ENCODE measurements at regions not wholly inside any gene's neighbourhood (a gene's known extent, or its start where the extent isn't known, plus 50 kb on each side); places are given as distances from the start of the nearest gene placed in this dataset.
A peak's percentile ranks its signal among the peaks of the same experiment; 100 is the strongest.

DNA sequence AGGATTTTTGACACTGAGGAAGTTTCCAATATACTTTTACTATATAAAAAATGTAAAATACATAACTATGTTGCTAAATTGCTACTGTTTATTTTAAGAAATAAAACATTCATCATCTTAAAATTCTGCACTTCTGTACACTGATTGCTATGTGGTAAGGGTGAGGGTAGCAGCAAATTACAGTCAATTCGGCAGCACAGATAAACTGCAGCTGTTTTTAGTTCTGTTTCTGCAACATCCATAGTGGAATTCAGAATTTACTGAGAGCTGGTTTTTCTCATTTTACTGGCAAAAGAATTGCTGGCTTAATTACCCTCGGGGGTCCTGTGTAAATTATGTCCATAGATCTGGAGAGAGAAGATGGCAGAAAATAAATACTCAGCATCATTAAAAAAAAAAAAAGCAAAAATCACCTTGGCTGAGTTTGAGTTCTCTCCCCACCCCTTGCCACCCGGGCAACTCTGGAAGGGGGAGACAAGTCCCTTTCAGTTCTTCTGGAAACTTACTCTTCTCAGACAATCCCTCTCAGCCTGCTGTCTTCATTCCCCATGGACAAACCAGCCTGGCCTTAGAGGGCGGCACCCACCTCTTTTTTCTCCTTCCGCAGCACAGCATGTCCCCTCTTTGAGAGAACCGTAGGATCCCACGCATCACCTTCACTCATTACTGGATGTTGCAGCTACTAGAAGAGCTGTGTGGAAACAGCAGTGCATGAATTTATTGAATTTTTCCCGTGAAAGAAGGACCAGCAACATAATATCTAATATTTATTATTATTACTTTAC lies 501.1 kb upstream of the CELF2 start:
- no peak for DNase-seq (ENCODE audit: low spot score)
- Histone ChIP-seq H3K4me3 (no peak overlapping the region), H3K27ac (no peak overlapping the region), H3K36me3 (no peaks in the 10 kb centered on the region), H3K9me3 (no peaks in the 10 kb centered on the region), H3K27me3 (no peaks in the 10 kb centered on the region), H3K4me1 (peaks cover 0 to 7% of the 10 kb centered on the region in 2 donors)
- no peak for TF ChIP-seq CTCF (IDR thresholded peaks at IDR 0.05)

DNA sequence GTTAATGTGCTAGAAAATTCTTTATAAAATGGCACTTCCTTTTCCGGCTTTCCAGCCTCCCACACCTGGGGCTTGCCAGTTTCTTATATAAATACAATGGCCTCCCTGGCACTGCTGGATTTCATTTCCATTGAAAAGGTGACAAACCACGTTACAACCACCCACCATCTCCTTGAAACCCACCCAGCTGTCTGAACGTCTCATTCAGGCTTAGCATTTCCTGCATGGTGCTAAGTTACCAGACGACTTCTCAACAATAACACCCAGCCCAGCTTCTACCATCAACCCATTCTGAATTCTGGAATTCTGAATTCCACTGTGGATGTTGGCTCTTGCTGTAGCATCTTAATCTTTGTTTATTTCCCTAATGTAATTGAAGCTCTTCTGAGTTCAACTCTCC lies 499.8 kb upstream of the CELF2 start:
- H3K9me3 ChIP-seq, result no peaks in the 10 kb centered on the region
- no peak overlapping the region for H3K27ac ChIP-seq
- H3K4me1 ChIP-seq, result peaks cover 0 to 7% of the 10 kb centered on the region in 2 donors
- H3K4me3 ChIP-seq, result no peak overlapping the region
- TF ChIP-seq CTCF (IDR thresholded peaks at IDR 0.05), result no peak
- no peaks in the 10 kb centered on the region for H3K36me3 ChIP-seq
- no peak for DNase-seq (ENCODE audit: low spot score)
- H3K27me3 ChIP-seq, result no peaks in the 10 kb centered on the region

- peak; percentile 11 for DNase-seq (ENCODE audit: low spot score)
- Histone ChIP-seq H3K27me3 (no peaks in the 10 kb centered on the region), H3K36me3 (no peaks in the 10 kb centered on the region), H3K4me1 (peaks cover 0 to 7% of the 10 kb centered on the region in 2 donors), H3K27ac (no peak overlapping the region), H3K9me3 (no peaks in the 10 kb centered on the region), H3K4me3 (no peak overlapping the region)
- TF ChIP-seq CTCF (IDR thresholded peaks at IDR 0.05), result no peak
Observed at GRCh38 chr10:10519674-10520073, 498.0 kb upstream of the CELF2 start.

DNA sequence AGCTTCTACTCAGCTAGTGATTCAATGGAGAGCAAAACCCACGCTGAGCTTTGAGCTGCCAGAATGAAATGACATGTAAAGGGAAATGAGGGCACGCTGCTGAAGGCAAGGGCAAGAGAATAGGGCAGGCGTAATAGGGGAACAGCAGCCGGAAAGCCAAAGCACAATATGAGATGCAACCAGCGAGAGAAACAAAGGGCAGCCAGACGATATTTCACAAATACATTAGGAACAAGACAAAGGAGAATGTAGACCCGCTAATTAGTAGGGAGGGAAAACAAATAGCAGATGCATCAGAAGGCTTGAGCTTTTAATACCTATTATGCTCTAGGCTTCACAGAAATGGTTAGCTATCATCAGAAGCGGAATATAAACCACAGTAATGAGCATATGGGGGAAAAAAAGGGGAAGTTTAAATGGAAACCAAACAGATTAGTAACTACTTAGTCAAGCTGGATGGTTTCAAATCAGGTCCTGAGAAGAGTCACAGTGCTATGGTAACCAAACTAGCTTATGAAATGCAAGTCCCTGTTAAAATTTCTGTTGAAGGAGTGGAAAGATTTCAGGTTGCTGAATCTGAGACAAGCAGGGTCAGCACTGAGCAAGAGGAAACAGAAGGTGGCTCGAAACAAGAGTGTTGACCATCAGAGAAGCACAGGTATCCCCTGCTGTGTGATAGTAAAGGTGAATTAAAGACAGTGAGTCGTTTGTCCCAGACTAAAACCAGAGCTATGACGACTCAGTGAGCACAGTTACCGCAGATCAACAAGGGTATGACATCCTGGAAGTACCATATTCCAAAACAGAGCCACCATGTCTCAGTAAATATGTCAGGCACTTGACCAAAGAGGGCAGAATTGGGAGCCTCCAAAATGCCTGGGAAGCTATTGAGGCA lies 496.9 kb upstream of the CELF2 start:
- H3K9me3 ChIP-seq, result no peaks in the 10 kb centered on the region
- no peaks in the 10 kb centered on the region for H3K36me3 ChIP-seq
- TF ChIP-seq CTCF (IDR thresholded peaks at IDR 0.05), result no peak
- H3K4me1 ChIP-seq, result peaks cover 0 to 7% of the 10 kb centered on the region in 2 donors
- DNase-seq (ENCODE audit: low spot score), result peak; percentile 18
- H3K4me3 ChIP-seq, result no peak overlapping the region
- no peak overlapping the region for H3K27ac ChIP-seq
- no peaks in the 10 kb centered on the region for H3K27me3 ChIP-seq

DNA sequence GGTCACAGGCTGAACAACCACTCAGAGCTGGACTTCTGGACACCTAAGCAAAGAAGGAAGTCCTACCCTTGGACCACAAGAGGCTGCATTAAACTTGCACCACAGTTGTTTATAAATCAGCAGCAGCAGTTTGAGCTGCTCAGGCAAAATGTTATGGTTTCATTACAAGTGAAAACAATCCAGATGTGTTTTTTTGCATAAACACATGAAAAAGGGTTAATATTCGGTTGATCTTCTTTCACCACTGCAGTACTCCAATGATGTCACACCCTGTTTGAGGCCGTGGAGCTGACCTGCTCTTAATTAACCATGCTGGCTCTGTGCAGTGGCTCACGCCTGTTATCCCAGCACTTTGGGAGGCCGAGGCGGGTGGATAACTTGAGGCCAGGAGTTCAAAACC lies 490.8 kb upstream of the CELF2 start:
- H3K4me3 ChIP-seq, result no peak overlapping the region
- no peaks in the 10 kb centered on the region for H3K27me3 ChIP-seq
- TF ChIP-seq CTCF (IDR thresholded peaks at IDR 0.05), result no peak
- peak; percentile 26 for DNase-seq (ENCODE audit: low spot score)
- no peaks in the 10 kb centered on the region for H3K36me3 ChIP-seq
- no peaks in the 10 kb centered on the region for H3K9me3 ChIP-seq
- H3K27ac ChIP-seq, result no peak overlapping the region
- no peaks in the 10 kb centered on the region for H3K4me1 ChIP-seq

All from right atrium auricular region (tissue), 2 donors.